ENCODE measurements at regions not wholly inside any gene's neighbourhood (a gene's known extent, or its start where the extent isn't known, plus 50 kb on each side); places are given as distances from the start of the nearest gene placed in this dataset.

GRCh38 chrX:39842281-39842973, 255.3 kb downstream of the BCOR start:
- TF ChIP-seq CTCF (IDR thresholded peaks at IDR 0.05; ENCODE audit: low read depth, low read length, missing input control) (no peak), MAX (IDR thresholded peaks at IDR 0.05) (no peak), YY1 (IDR thresholded peaks at IDR 0.05) (no peak), GABPA (IDR thresholded peaks at IDR 0.05 in 1 of 2, conservative IDR thresholded peaks at IDR 0.05 in 1 of 2) (no peak), SP1 (IDR thresholded peaks at IDR 0.05) (no peak), NR2F2 (IDR thresholded peaks at IDR 0.05) (no peak), ATF3 (IDR thresholded peaks at IDR 0.05) (no peak), TAF1 (conservative IDR thresholded peaks at IDR 0.05) (no peak), REST (IDR thresholded peaks at IDR 0.05) (no peak), RAD21 (IDR thresholded peaks at IDR 0.05) (no peak), RXRA (IDR thresholded peaks at IDR 0.05) (no peak), JUND (IDR thresholded peaks at IDR 0.05) (no peak), EGR1 (IDR thresholded peaks at IDR 0.05; ENCODE audit: low read depth in 2 of 2) (no peak)
- TF ChIP-seq, protein P1, sequence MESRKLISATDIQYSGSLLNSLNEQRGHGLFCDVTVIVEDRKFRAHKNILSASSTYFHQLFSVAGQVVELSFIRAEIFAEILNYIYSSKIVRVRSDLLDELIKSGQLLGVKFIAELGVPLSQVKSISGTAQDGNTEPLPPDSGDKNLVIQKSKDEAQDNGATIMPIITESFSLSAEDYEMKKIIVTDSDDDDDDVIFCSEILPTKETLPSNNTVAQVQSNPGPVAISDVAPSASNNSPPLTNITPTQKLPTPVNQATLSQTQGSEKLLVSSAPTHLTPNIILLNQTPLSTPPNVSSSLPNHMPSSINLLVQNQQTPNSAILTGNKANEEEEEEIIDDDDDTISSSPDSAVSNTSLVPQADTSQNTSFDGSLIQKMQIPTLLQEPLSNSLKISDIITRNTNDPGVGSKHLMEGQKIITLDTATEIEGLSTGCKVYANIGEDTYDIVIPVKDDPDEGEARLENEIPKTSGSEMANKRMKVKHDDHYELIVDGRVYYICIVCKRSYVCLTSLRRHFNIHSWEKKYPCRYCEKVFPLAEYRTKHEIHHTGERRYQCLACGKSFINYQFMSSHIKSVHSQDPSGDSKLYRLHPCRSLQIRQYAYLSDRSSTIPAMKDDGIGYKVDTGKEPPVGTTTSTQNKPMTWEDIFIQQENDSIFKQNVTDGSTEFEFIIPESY (IDR thresholded peaks at IDR 0.05) = no peak
